GM23338 (cell line): ENCODE measurements at regions not wholly inside any gene's neighbourhood (a gene's known extent, or its start where the extent isn't known, plus 50 kb on each side); places are given as distances from the start of the nearest gene placed in this dataset.

Experiments used
- ATAC-seq: fragments of 200-7000 bp; cut with Tn5 transposase; 3 replicates; pipeline ENCODE4 v1.9.1; 2020
- DNase-seq: peaks from one replicate; pipeline ENCODE4 v3.0.0-alpha.2; 2015; ENCODE audit warnings: low spot score
- H2AFZ ChIP-seq: fragments of 200-600 bp; sonication (generic); 2 replicates; pipeline ENCODE4 v1.8.0; 2016; ENCODE audit warnings: antibody characterized with exemption, mild to moderate bottlenecking, moderate library complexity
- H3F3A ChIP-seq: fragments of 200-600 bp; sonication (generic); replicated peaks from 2 replicates; pipeline ENCODE4 v1.8.0; 2017; ENCODE audit warnings: antibody characterized with exemption, mixed run types, low read depth
- H3K27ac ChIP-seq: fragments of 200-600 bp; sonication (generic); 2 replicates; pipeline ENCODE4 v1.6.1; 2016; ENCODE audit warnings: low read depth
- H3K27me3 ChIP-seq: fragments of 200-600 bp; sonication (generic); 2 replicates; pipeline ENCODE4 v1.8.0; 2016; ENCODE audit warnings: mild to moderate bottlenecking, mixed run types, moderate library complexity; ENCODE audit not compliant: insufficient read depth
- H3K36me3 ChIP-seq: fragments of 200-600 bp; sonication (generic); 2 replicates; pipeline ENCODE4 v1.8.0; 2016; ENCODE audit warnings: mild to moderate bottlenecking; ENCODE audit not compliant: insufficient read depth
- H3K4me1 ChIP-seq: fragments of 200-600 bp; sonication (generic); 2 replicates; pipeline ENCODE4 v1.8.0; 2016; ENCODE audit warnings: mild to moderate bottlenecking, moderate library complexity; ENCODE audit not compliant: insufficient read depth
- H3K4me2 ChIP-seq: fragments of 200-600 bp; sonication (generic); 2 replicates; pipeline ENCODE4 v1.7.1; 2017; ENCODE audit warnings: mixed run types
- H3K4me3 ChIP-seq: fragments of 200-600 bp; sonication (generic); 2 replicates; pipeline ENCODE4 v1.6.1; 2016; ENCODE audit warnings: mixed run types
- H3K79me2 ChIP-seq: fragments of 200-600 bp; sonication (generic); replicated peaks from 2 replicates; pipeline ENCODE4 v1.8.0; 2017; ENCODE audit warnings: mild to moderate bottlenecking; ENCODE audit not compliant: insufficient read depth
- H3K9me2 ChIP-seq: fragments of 200-600 bp; sonication (generic); 2 replicates; pipeline ENCODE4 v1.8.0; 2017; ENCODE audit not compliant: insufficient read depth
- H4K20me1 ChIP-seq: fragments of 200-600 bp; sonication (generic); replicated peaks from 2 replicates; pipeline ENCODE4 v1.8.0; 2017; ENCODE audit warnings: mild to moderate bottlenecking; ENCODE audit not compliant: insufficient read depth
- H3K27ac Mint-ChIP-seq: 2 replicates; pipeline ENCODE4 v1.8.0; 2020; ENCODE audit warnings: inconsistent platforms, mild to moderate bottlenecking, moderate library complexity, mixed read lengths
- H3K27me3 Mint-ChIP-seq: 3 replicates; pipeline ENCODE4 v1.8.0; 2022; ENCODE audit warnings: low read depth, mild to moderate bottlenecking, moderate library complexity, mixed read lengths, inconsistent platforms; ENCODE audit not compliant: insufficient read depth, poor library complexity
- H3K36me3 Mint-ChIP-seq: 3 replicates; pipeline ENCODE4 v1.8.0; 2021; ENCODE audit warnings: low read depth, mild to moderate bottlenecking, inconsistent platforms, moderate library complexity, mixed read lengths
- H3K4me1 Mint-ChIP-seq: 3 replicates; pipeline ENCODE4 v1.8.0; 2020; ENCODE audit warnings: mild to moderate bottlenecking, inconsistent platforms, mixed read lengths
- H3K4me3 Mint-ChIP-seq: 3 replicates; pipeline ENCODE4 v1.8.0; 2021; ENCODE audit warnings: moderate library complexity, mild to moderate bottlenecking, inconsistent platforms, mixed read lengths
- H3K9me3 Mint-ChIP-seq: 3 replicates; pipeline ENCODE4 v1.8.0; 2020; ENCODE audit warnings: moderate library complexity, mild to moderate bottlenecking, inconsistent platforms, mixed read lengths
- CREB1 ChIP-seq: fragments of 250-450 bp; sonication (Bioruptor Pico); IDR thresholded peaks from 2 replicates; pipeline ENCODE4 v1.5.0; 2020; ENCODE audit warnings: low read depth, mild to moderate bottlenecking, moderate library complexity
- EZH2 ChIP-seq: fragments of 200-600 bp; sonication (generic); IDR thresholded peaks from one replicate; pipeline ENCODE4 v1.8.0; 2017; ENCODE audit warnings: antibody characterized with exemption, mild to moderate bottlenecking, low read depth; ENCODE audit not compliant: unreplicated experiment
- JUNB ChIP-seq: IDR thresholded peaks from one replicate; pipeline ENCODE4 v1.6.1; 2016; ENCODE audit warnings: antibody characterized with exemption; ENCODE audit not compliant: unreplicated experiment
- POLR2AphosphoS5 ChIP-seq: IDR thresholded peaks from 2 replicates; pipeline ENCODE4 v1.6.1; 2016; ENCODE audit warnings: antibody characterized with exemption, low read depth
- ZNF114 ChIP-seq: fragments of 250-450 bp; sonication (Bioruptor Pico); IDR thresholded peaks from 2 replicates; pipeline ENCODE4 v1.5.0; 2020; ENCODE audit warnings: mild to moderate bottlenecking, moderate library complexity
- ZNF331 ChIP-seq: fragments of 250-450 bp; sonication (Bioruptor Pico); IDR thresholded peaks from 2 replicates; pipeline ENCODE4 v1.5.0; 2020; ENCODE audit warnings: low read depth, mild to moderate bottlenecking, moderate library complexity
- TF ChIP-seq, protein P1 (sequence below): IDR thresholded peaks from one replicate; pipeline ENCODE4 v1.6.1; 2018; ENCODE audit warnings: antibody characterized with exemption; ENCODE audit not compliant: unreplicated experiment
- TF ChIP-seq, protein P2 (sequence below): IDR thresholded peaks from 2 replicates; pipeline ENCODE4 v1.6.1; 2016; ENCODE audit warnings: antibody characterized with exemption

GRCh38 chr12:25833657-25834056 is 124.8 kb upstream of the RASSF8 start (continued):
- TF ChIP-seq ZNF114 (CRISPR knock-in tag) (no peak), EZH2 (no peak), ZNF331 (CRISPR knock-in tag) (no peak), CREB1 (no peak)

DNA sequence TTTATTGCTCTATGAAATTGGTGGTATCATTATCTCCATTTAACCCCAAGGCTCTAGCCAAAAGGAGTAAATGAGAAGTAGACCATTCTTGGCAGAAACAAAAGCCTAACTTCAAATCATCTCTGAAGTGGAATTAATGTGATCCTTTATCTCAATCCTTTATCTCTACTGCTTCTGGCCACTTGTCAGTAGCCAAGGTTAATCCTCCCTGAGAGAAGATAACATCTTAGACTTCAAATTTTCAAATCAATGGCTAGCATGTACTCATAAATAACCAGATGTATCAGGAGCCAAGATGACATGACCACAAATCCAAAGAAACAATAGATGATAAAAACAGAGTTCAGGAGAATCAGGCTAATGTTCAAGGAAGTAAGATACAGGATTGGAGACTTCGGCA is 123.1 kb upstream of the RASSF8 start:
- Histone ChIP-seq H3K36me3 (no peaks in the 10 kb centered on the region), H3K4me1 (no peaks in the 10 kb centered on the region), H3K9me2 (no peaks in the 10 kb centered on the region), H3K27me3 (no peaks in the 10 kb centered on the region), H3K4me3 (no peak overlapping the region), H3K27ac (no peak overlapping the region), H3F3A (no peaks in the 10 kb centered on the region), H2AFZ (no peak overlapping the region), H3K79me2 (no peaks in the 10 kb centered on the region), H4K20me1 (no peaks in the 10 kb centered on the region), H3K4me2 (no peak overlapping the region)
- Mint-ChIP-seq H3K4me3 (no peak overlapping the region), H3K36me3 (no peaks in the 10 kb centered on the region), H3K27me3 (no peaks in the 10 kb centered on the region), H3K4me1 (no peaks in the 10 kb centered on the region; the same call in 2 of the 3 replicates), H3K9me3 (no peaks in the 10 kb centered on the region; the same call in 2 of the 3 replicates), H3K27ac (no peak overlapping the region)
- TF ChIP-seq ZNF331 (CRISPR knock-in tag) (no peak), EZH2 (no peak), ZNF114 (CRISPR knock-in tag) (no peak)
- TF ChIP-seq, protein P1, sequence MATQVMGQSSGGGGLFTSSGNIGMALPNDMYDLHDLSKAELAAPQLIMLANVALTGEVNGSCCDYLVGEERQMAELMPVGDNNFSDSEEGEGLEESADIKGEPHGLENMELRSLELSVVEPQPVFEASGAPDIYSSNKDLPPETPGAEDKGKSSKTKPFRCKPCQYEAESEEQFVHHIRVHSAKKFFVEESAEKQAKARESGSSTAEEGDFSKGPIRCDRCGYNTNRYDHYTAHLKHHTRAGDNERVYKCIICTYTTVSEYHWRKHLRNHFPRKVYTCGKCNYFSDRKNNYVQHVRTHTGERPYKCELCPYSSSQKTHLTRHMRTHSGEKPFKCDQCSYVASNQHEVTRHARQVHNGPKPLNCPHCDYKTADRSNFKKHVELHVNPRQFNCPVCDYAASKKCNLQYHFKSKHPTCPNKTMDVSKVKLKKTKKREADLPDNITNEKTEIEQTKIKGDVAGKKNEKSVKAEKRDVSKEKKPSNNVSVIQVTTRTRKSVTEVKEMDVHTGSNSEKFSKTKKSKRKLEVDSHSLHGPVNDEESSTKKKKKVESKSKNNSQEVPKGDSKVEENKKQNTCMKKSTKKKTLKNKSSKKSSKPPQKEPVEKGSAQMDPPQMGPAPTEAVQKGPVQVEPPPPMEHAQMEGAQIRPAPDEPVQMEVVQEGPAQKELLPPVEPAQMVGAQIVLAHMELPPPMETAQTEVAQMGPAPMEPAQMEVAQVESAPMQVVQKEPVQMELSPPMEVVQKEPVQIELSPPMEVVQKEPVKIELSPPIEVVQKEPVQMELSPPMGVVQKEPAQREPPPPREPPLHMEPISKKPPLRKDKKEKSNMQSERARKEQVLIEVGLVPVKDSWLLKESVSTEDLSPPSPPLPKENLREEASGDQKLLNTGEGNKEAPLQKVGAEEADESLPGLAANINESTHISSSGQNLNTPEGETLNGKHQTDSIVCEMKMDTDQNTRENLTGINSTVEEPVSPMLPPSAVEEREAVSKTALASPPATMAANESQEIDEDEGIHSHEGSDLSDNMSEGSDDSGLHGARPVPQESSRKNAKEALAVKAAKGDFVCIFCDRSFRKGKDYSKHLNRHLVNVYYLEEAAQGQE: no peak
- TF ChIP-seq, protein P2, sequence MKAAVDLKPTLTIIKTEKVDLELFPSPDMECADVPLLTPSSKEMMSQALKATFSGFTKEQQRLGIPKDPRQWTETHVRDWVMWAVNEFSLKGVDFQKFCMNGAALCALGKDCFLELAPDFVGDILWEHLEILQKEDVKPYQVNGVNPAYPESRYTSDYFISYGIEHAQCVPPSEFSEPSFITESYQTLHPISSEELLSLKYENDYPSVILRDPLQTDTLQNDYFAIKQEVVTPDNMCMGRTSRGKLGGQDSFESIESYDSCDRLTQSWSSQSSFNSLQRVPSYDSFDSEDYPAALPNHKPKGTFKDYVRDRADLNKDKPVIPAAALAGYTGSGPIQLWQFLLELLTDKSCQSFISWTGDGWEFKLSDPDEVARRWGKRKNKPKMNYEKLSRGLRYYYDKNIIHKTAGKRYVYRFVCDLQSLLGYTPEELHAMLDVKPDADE: no peak
- ATAC-seq (no peak), DNase-seq (no peak)

DNA sequence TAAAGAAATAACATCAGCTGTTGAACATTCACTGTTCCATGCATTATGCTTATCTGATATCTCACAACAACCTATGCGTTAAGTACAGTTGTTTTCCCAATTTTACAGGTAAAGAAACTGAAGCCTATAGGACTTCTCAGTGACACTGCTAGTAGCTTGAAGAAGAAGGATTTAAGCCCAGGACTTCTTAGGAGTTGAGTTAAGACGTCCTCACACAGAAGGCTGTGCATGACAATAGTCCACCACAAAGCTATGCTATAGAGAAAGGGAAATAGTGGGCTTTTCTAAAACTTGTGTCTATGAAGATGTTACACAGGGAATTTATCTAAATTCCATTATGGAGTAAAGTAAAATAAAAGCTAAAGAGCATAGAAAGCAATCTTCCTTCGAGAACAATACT is 120.5 kb upstream of the RASSF8 start:
- Histone ChIP-seq H3K79me2 (no peaks in the 10 kb centered on the region), H2AFZ (no peak overlapping the region), H3K27me3 (no peaks in the 10 kb centered on the region), H3K4me3 (no peak overlapping the region), H3F3A (no peaks in the 10 kb centered on the region), H3K36me3 (no peaks in the 10 kb centered on the region), H4K20me1 (no peaks in the 10 kb centered on the region), H3K4me2 (no peak overlapping the region), H3K9me2 (no peaks in the 10 kb centered on the region), H3K27ac (no peak overlapping the region), H3K4me1 (no peaks in the 10 kb centered on the region)
- DNase-seq (peak; percentile 9), ATAC-seq (peak; percentile 54)
- Mint-ChIP-seq H3K9me3 (no peaks in the 10 kb centered on the region; the same call in 2 of the 3 replicates), H3K4me1 (no peaks in the 10 kb centered on the region; the same call in 2 of the 3 replicates), H3K27ac (no peak overlapping the region), H3K4me3 (no peak overlapping the region), H3K36me3 (no peaks in the 10 kb centered on the region), H3K27me3 (no peaks in the 10 kb centered on the region)
- TF ChIP-seq EZH2: no peak
- no peak for TF ChIP-seq POLR2AphosphoS5
- TF ChIP-seq, protein P1: no peak
- TF ChIP-seq JUNB: no peak
